AG20443 (cell line): ENCODE measurements at regions not wholly inside any gene's neighbourhood (a gene's known extent, or its start where the extent isn't known, plus 50 kb on each side); places are given as distances from the start of the nearest gene placed in this dataset.
"Not testable (repeated sequence)": the region's sequence is repeated elsewhere in the genome, so short reads cannot be mapped to it uniquely, and the experiment has no call there.

ENCODE experiments used
- DNase-seq: peaks from one replicate; pipeline ENCODE4 v3.0.0; 2012; ENCODE audit warnings: low spot score, mixed read lengths

- no peak for DNase-seq
Observed at GRCh38 chr4:130068072-130068471, 972.1 kb downstream of the C4orf33 start.

- no peak for DNase-seq
Observed at GRCh38 chr4:130071746-130072145, 975.8 kb downstream of the C4orf33 start.

- no peak for DNase-seq
Observed at GRCh38 chr4:130073145-130073790, 977.3 kb downstream of the C4orf33 start.

- DNase-seq: no peak
Observed at GRCh38 chr4:130074096-130074495, 978.1 kb downstream of the C4orf33 start.

GRCh38 chr4:130077275-130077674 lies 981.3 kb downstream of the C4orf33 start:
- no peak for DNase-seq

- DNase-seq: not testable (repeated sequence)
Observed at GRCh38 chr4:130079027-130079426, 983.1 kb downstream of the C4orf33 start.

GRCh38 chr4:130080872-130081451 lies 985.0 kb downstream of the C4orf33 start:
- DNase-seq: no peak

GRCh38 chr4:130090427-130090826 lies 994.5 kb downstream of the C4orf33 start:
- DNase-seq: no peak

GRCh38 chr4:130092187-130093015 lies 996.4 kb downstream of the C4orf33 start:
- no peak for DNase-seq

- no peak for DNase-seq
Observed at GRCh38 chr4:130099105-130099504, 1003.2 kb downstream of the C4orf33 start.

- DNase-seq: no peak
Observed at GRCh38 chr4:130110189-130110588, 1014.2 kb downstream of the C4orf33 start.

GRCh38 chr4:130110770-130111169 lies 1014.8 kb downstream of the C4orf33 start:
- DNase-seq: no peak

GRCh38 chr4:130124066-130124465 lies 1028.1 kb downstream of the C4orf33 start:
- no peak for DNase-seq

GRCh38 chr4:130125467-130125866 lies 1029.5 kb downstream of the C4orf33 start:
- DNase-seq: no peak

- DNase-seq: no peak
Observed at GRCh38 chr4:130127297-130127696, 1031.3 kb downstream of the C4orf33 start.

- no peak for DNase-seq
Observed at GRCh38 chr4:130131536-130131935, 1035.6 kb downstream of the C4orf33 start.

GRCh38 chr4:130141651-130142050 lies 1045.7 kb downstream of the C4orf33 start:
- DNase-seq: no peak

- DNase-seq: no peak
Observed at GRCh38 chr4:130143656-130144055, 1047.7 kb downstream of the C4orf33 start.

- no peak for DNase-seq
Observed at GRCh38 chr4:130146773-130147172, 1050.8 kb downstream of the C4orf33 start.

GRCh38 chr4:130147641-130148040 lies 1051.7 kb downstream of the C4orf33 start:
- no peak for DNase-seq

- no peak for DNase-seq
Observed at GRCh38 chr4:130154901-130155300, 1058.9 kb downstream of the C4orf33 start.

GRCh38 chr4:130163701-130164100 lies 1067.7 kb downstream of the C4orf33 start:
- DNase-seq: no peak

GRCh38 chr4:130165381-130165780 lies 1069.4 kb downstream of the C4orf33 start:
- no peak for DNase-seq
